SK-N-SH (cell line): ENCODE measurements at regions not wholly inside any gene's neighbourhood (a gene's known extent, or its start where the extent isn't known, plus 50 kb on each side); places are given as distances from the start of the nearest gene placed in this dataset.

Experiments
- CTCF ChIA-PET: fragments of 300-600, 350-600 bp; formaldehyde crosslinking; extraction: SDS; loops from one replicate; lab custom pipeline; 2021; lab: Yijun Ruan, JAX
- POLR2A ChIA-PET: fragments of 350-600 bp; sonication (Branson Sonifier 250); formaldehyde crosslinking; extraction: SDS; loops from one replicate; lab custom pipeline; 2020; ENCODE audit warnings: antibody characterized with exemption, inconsistent platforms; lab: Yijun Ruan, JAX
- DNase-seq: peaks from one replicate; pipeline ENCODE4 v3.0.0; 2012
- H2AFZ ChIP-seq: fragments of 200-600 bp; sonication (generic); 2 replicates; pipeline ENCODE4 v1.8.1; 2016; ENCODE audit warnings: antibody characterized with exemption, mild to moderate bottlenecking, low read depth
- H3F3A ChIP-seq: fragments of 200-600 bp; sonication (generic); replicated peaks from 2 replicates; pipeline ENCODE3; 2016; ENCODE audit warnings: antibody characterized with exemption, mild to moderate bottlenecking; ENCODE audit not compliant: insufficient read depth
- H3K27ac ChIP-seq, 2 experiments: fragments of 200-500 bp in 1 of 2; fragments of 200-600 bp in 1 of 2; sonication (Bioruptor generic) in 1 of 2; sonication (generic), shearing (Covaris generic) in 1 of 2; 2 replicates each; pipeline versions ENCODE4 v1.5.1 to v1.6.1; 2014 to 2016; ENCODE audit warnings: low read depth in 2 of 2, inconsistent platforms in 1 of 2, low read length in 1 of 2, mild to moderate bottlenecking in 1 of 2, mixed read lengths in 1 of 2
- H3K27me3 ChIP-seq: fragments of 200-600 bp; sonication (generic), shearing (Covaris generic); 2 replicates; pipeline ENCODE4 v1.6.1; 2016; ENCODE audit warnings: mixed run types; ENCODE audit not compliant: insufficient read depth
- H3K36me3 ChIP-seq, 2 experiments: fragments of 200-500 bp in 1 of 2; fragments of 200-600 bp in 1 of 2; sonication (Bioruptor generic) in 1 of 2; sonication (generic) in 1 of 2; replicated peaks in 1 of 2; 2 replicates each; pipeline versions ENCODE3 to v1.5.1; 2014 to 2016; ENCODE audit warnings: low read length in 1 of 2, mild to moderate bottlenecking in 1 of 2; ENCODE audit not compliant: insufficient read depth in 2 of 2, control insufficient read depth in 1 of 2
- H3K4me1 ChIP-seq, 2 experiments: fragments of 200-500 bp in 1 of 2; fragments of 200-600 bp in 1 of 2; sonication (Bioruptor generic) in 1 of 2; sonication (generic), shearing (Covaris generic) in 1 of 2; 2 replicates each; pipeline versions ENCODE4 v1.5.1 to v1.6.1; 2014 to 2016; ENCODE audit warnings: low read depth in 1 of 2, low read length in 1 of 2, mixed run types in 1 of 2; ENCODE audit not compliant: insufficient read depth in 2 of 2, control insufficient read depth in 1 of 2
- H3K4me2 ChIP-seq: fragments of 200-600 bp; sonication (generic), shearing (Covaris generic); 2 replicates; pipeline ENCODE4 v1.6.1; 2017; ENCODE audit warnings: mixed run types
- H3K4me3 ChIP-seq, 2 experiments: fragments of 200-500 bp in 1 of 2; fragments of 200-600 bp in 1 of 2; sonication (Bioruptor generic) in 1 of 2; sonication (generic), shearing (Covaris generic) in 1 of 2; 2 replicates each; pipeline versions ENCODE4 v1.5.1 to v1.8.1; 2014 to 2016; ENCODE audit warnings: low read depth in 2 of 2, inconsistent platforms in 1 of 2, low read length in 1 of 2, mild to moderate bottlenecking in 1 of 2, mixed read lengths in 1 of 2, moderate library complexity in 1 of 2
- H3K79me2 ChIP-seq: fragments of 200-600 bp; sonication (generic); 2 replicates; pipeline ENCODE4 v1.8.1; 2017; ENCODE audit warnings: mild to moderate bottlenecking; ENCODE audit not compliant: insufficient read depth
- H3K9ac ChIP-seq: fragments of 200-600 bp; sonication (generic); 2 replicates; pipeline ENCODE4 v1.6.1; 2017; ENCODE audit warnings: mixed run types
- H3K9me2 ChIP-seq: fragments of 200-600 bp; sonication (generic); 2 replicates; pipeline ENCODE4 v1.6.1; 2017; ENCODE audit warnings: mixed run types
- H3K9me3 ChIP-seq: fragments of 200-600 bp; sonication (generic); 2 replicates; pipeline ENCODE4 v1.6.1; 2017; ENCODE audit warnings: mixed run types, mild to moderate bottlenecking, moderate library complexity
- H4K20me1 ChIP-seq: fragments of 200-600 bp; sonication (generic); 2 replicates; pipeline ENCODE4 v1.6.1; 2017; ENCODE audit warnings: mild to moderate bottlenecking, mixed run types; ENCODE audit not compliant: insufficient read depth
- ELF1 ChIP-seq: IDR thresholded peaks from 2 replicates; pipeline ENCODE4 v1.4.0; 2012
- EP300 ChIP-seq, 2 experiments: IDR thresholded peaks; 2 replicates each; pipeline versions ENCODE4 v1.4.0 to v1.6.1; 2012; ENCODE audit warnings: borderline replicate concordance in 1 of 2, low read depth in 1 of 2, low read length in 1 of 2
- EZH2phosphoT487 ChIP-seq: fragments of 200-600 bp; sonication (generic); IDR thresholded peaks from 2 replicates; pipeline ENCODE4 v1.6.1; 2017; ENCODE audit warnings: low read depth, mixed run types, mild to moderate bottlenecking, antibody characterized with exemption, moderate library complexity, borderline replicate concordance
- FOSL2 ChIP-seq: IDR thresholded peaks from 2 replicates; pipeline ENCODE4 v1.4.0; 2012; ENCODE audit warnings: low read depth, mild to moderate bottlenecking, moderate library complexity, borderline replicate concordance
- IRF3 ChIP-seq: fragments of 150-350 bp; IDR thresholded peaks from 2 replicates; pipeline ENCODE4 v1.6.1; 2016; ENCODE audit warnings: mild to moderate bottlenecking, low read depth, low read length
- NFIC ChIP-seq: IDR thresholded peaks from 2 replicates; pipeline ENCODE4 v1.4.0; 2012; ENCODE audit warnings: borderline replicate concordance
- PBX3 ChIP-seq: IDR thresholded peaks from 2 replicates; pipeline ENCODE4; 2012
- POLR2AphosphoS5 ChIP-seq: IDR thresholded peaks from 2 replicates; pipeline ENCODE4 v1.6.1; 2012; ENCODE audit warnings: low read depth, low read length
- RAD21 ChIP-seq: IDR thresholded peaks from 2 replicates; pipeline ENCODE4 v1.6.1; 2012; ENCODE audit warnings: mild to moderate bottlenecking, low read length
- RFX5 ChIP-seq: IDR thresholded peaks from 2 replicates; pipeline ENCODE4 v1.6.1; 2012; ENCODE audit warnings: mild to moderate bottlenecking, improper control_type of control experiment, low read length
- SIN3A ChIP-seq: IDR thresholded peaks from 2 replicates; pipeline ENCODE4 v1.6.1; 2012; ENCODE audit warnings: low read depth, mild to moderate bottlenecking, low read length, moderate library complexity, borderline replicate concordance
- TCF12 ChIP-seq: IDR thresholded peaks from 2 replicates; pipeline ENCODE4 v1.4.0; 2012
- WGBS: methylation state at CpG from one replicate; pipeline ENCODE4 v1.1.6; 2017; ENCODE audit warnings: low lambda C conversion rate; 5-methylcytosine and 5-hydroxymethylcytosine counted together
- TF ChIP-seq, protein P1 (sequence below): IDR thresholded peaks from 2 replicates; pipeline ENCODE4 v1.6.1; 2012; ENCODE audit warnings: mild to moderate bottlenecking, low read depth, low read length, moderate library complexity
- TF ChIP-seq, protein P2 (sequence below): IDR thresholded peaks from 2 replicates; pipeline ENCODE4 v1.4.0; 2012; ENCODE audit warnings: low read depth, borderline replicate concordance

- 0% methylated on average over 1 of the region's 1 CpG for WGBS
- DNase-seq, result no peak
- no peak overlapping the region for H3K9ac ChIP-seq
- H3K27ac ChIP-seq, result no peak overlapping the region
- H3K4me3 ChIP-seq, result no peak overlapping the region
- no peaks in the 10 kb centered on the region for H3F3A ChIP-seq
- H3K36me3 ChIP-seq, result no peaks in the 10 kb centered on the region
- H3K4me2 ChIP-seq, result no peak overlapping the region
- H2AFZ ChIP-seq, result no peak overlapping the region
- TF ChIP-seq, protein P1, sequence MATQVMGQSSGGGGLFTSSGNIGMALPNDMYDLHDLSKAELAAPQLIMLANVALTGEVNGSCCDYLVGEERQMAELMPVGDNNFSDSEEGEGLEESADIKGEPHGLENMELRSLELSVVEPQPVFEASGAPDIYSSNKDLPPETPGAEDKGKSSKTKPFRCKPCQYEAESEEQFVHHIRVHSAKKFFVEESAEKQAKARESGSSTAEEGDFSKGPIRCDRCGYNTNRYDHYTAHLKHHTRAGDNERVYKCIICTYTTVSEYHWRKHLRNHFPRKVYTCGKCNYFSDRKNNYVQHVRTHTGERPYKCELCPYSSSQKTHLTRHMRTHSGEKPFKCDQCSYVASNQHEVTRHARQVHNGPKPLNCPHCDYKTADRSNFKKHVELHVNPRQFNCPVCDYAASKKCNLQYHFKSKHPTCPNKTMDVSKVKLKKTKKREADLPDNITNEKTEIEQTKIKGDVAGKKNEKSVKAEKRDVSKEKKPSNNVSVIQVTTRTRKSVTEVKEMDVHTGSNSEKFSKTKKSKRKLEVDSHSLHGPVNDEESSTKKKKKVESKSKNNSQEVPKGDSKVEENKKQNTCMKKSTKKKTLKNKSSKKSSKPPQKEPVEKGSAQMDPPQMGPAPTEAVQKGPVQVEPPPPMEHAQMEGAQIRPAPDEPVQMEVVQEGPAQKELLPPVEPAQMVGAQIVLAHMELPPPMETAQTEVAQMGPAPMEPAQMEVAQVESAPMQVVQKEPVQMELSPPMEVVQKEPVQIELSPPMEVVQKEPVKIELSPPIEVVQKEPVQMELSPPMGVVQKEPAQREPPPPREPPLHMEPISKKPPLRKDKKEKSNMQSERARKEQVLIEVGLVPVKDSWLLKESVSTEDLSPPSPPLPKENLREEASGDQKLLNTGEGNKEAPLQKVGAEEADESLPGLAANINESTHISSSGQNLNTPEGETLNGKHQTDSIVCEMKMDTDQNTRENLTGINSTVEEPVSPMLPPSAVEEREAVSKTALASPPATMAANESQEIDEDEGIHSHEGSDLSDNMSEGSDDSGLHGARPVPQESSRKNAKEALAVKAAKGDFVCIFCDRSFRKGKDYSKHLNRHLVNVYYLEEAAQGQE, result no peak
- TF ChIP-seq EP300 (IDR thresholded peaks at IDR 0.05; ENCODE audit: borderline replicate concordance in 1 of 2, low read depth in 1 of 2, low read length in 1 of 2), result no peak
- TF ChIP-seq ELF1, result no peak
- no peak for TF ChIP-seq EZH2phosphoT487
- TF ChIP-seq SIN3A, result no peak
- TF ChIP-seq RAD21, result no peak
- TF ChIP-seq, protein P2, sequence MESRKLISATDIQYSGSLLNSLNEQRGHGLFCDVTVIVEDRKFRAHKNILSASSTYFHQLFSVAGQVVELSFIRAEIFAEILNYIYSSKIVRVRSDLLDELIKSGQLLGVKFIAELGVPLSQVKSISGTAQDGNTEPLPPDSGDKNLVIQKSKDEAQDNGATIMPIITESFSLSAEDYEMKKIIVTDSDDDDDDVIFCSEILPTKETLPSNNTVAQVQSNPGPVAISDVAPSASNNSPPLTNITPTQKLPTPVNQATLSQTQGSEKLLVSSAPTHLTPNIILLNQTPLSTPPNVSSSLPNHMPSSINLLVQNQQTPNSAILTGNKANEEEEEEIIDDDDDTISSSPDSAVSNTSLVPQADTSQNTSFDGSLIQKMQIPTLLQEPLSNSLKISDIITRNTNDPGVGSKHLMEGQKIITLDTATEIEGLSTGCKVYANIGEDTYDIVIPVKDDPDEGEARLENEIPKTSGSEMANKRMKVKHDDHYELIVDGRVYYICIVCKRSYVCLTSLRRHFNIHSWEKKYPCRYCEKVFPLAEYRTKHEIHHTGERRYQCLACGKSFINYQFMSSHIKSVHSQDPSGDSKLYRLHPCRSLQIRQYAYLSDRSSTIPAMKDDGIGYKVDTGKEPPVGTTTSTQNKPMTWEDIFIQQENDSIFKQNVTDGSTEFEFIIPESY, result no peak
- TF ChIP-seq IRF3, result no peak
- TF ChIP-seq POLR2AphosphoS5, result no peak
- TF ChIP-seq FOSL2, result no peak
- no peak for TF ChIP-seq PBX3
- no peak for TF ChIP-seq RFX5
- no peak for TF ChIP-seq NFIC
- TF ChIP-seq TCF12, result no peak
- ChIA-PET CTCF (no interaction called here), POLR2A (no interaction called here)
- no peaks in the 10 kb centered on the region for H3K79me2 ChIP-seq
- no peaks in the 10 kb centered on the region for H3K4me1 ChIP-seq
- H3K9me2 ChIP-seq, result no peaks in the 10 kb centered on the region
- H4K20me1 ChIP-seq, result no peaks in the 10 kb centered on the region
- H3K9me3 ChIP-seq, result no peaks in the 10 kb centered on the region
- H3K27me3 ChIP-seq, result no peaks in the 10 kb centered on the region
Observed at GRCh38 chr12:66903782-66904396, 225.0 kb upstream of the GRIP1 start.
